Stomach (tissue), 4 donors: ENCODE measurements at regions not wholly inside any gene's neighbourhood (a gene's known extent, or its start where the extent isn't known, plus 50 kb on each side); places are given as distances from the start of the nearest gene placed in this dataset.

Experiments used
- POLR2AphosphoS5 ChIP-seq, 3 donors: sonication (generic); formaldehyde crosslinking; IDR thresholded peaks; one replicate each; pipeline ENCODE4 v1.6.1; 2016; ENCODE audit warnings: antibody characterized with exemption in 3 of 3
- TF ChIP-seq, protein P1 (sequence below), 7 experiments: fragments of 450-650 bp in 4 of 7; fragments of 200-600 bp in 3 of 7; sonication (generic) in 3 of 7; IDR thresholded peaks; one replicate each; pipeline ENCODE4 v1.5.1; 2016 to 2019; ENCODE audit warnings: antibody characterized with exemption in 7 of 7, control low read depth in 2 of 7, mild to moderate bottlenecking in 1 of 7

DNA sequence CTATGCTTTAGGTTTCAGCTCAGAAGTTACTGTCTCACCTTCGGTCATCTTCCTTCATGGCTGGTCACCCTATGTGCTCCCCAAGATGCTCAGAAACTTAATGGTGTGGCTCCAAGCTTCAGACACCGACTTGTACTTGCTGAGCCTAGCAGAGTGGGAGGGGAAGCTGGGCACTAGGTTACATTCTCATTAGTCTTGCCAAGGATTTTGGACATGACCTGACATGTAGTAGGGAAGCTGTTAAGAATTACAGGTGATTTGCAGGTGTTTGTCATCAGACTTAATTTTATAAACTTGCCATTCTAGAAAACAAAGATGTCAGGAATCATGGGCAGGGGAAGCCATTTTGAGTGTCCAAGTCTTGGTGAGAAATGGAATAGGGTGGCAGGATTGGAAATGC lies 72.4 kb downstream of the CCNG2 start:
- no peak for TF ChIP-seq POLR2AphosphoS5 (IDR thresholded peaks at IDR 0.05)
- TF ChIP-seq, protein P1, sequence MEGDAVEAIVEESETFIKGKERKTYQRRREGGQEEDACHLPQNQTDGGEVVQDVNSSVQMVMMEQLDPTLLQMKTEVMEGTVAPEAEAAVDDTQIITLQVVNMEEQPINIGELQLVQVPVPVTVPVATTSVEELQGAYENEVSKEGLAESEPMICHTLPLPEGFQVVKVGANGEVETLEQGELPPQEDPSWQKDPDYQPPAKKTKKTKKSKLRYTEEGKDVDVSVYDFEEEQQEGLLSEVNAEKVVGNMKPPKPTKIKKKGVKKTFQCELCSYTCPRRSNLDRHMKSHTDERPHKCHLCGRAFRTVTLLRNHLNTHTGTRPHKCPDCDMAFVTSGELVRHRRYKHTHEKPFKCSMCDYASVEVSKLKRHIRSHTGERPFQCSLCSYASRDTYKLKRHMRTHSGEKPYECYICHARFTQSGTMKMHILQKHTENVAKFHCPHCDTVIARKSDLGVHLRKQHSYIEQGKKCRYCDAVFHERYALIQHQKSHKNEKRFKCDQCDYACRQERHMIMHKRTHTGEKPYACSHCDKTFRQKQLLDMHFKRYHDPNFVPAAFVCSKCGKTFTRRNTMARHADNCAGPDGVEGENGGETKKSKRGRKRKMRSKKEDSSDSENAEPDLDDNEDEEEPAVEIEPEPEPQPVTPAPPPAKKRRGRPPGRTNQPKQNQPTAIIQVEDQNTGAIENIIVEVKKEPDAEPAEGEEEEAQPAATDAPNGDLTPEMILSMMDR (IDR thresholded peaks at IDR 0.05) = no peak
